HCT116 (cell line): ENCODE measurements at regions not wholly inside any gene's neighbourhood (a gene's known extent, or its start where the extent isn't known, plus 50 kb on each side); places are given as distances from the start of the nearest gene placed in this dataset.

Experiments used
- ATAC-seq: fragments of 200-7000 bp; cut with Tn5 transposase; 2 replicates; pipeline ENCODE4 v1.9.1; 2020; ENCODE audit warnings: mild to moderate bottlenecking, moderate library complexity
- BruUV-seq: library from RNA; stranded (reverse); fragments of 400-500 nt; replicated peaks from 2 replicates; lab custom pipeline; 2021; lab: Mats Ljungman, UMichigan
- CTCF ChIA-PET: fragments of 300-600 bp; sonication (Branson Sonifier 250); formaldehyde crosslinking; loops from one replicate; lab custom pipeline; 2021; ENCODE audit warnings: antibody characterized with exemption; lab: Charles Lee
- POLR2A ChIA-PET: fragments of 300-600, 350-600 bp; sonication (Branson Sonifier 250); formaldehyde crosslinking; loops from one replicate; lab custom pipeline; 2021; ENCODE audit warnings: antibody characterized with exemption; lab: Charles Lee
- RAD21 ChIA-PET, 2 experiments: fragments of 300-600 bp; sonication (Branson Sonifier 250); formaldehyde crosslinking; loops; one replicate each; lab custom pipeline; 2023; ENCODE audit warnings: low total read pairs in 2 of 2; ENCODE audit not compliant: uncharacterized antibody in 2 of 2, unreplicated experiment in 2 of 2, low non-redundant PET in 1 of 2; lab: Charles Lee
- DNase-seq: peaks from one replicate; pipeline ENCODE4 v3.0.0-alpha.2; 2010; ENCODE audit warnings: low read depth, low spot score
- H2AFZ ChIP-seq: fragments of 200-600 bp; shearing (Covaris generic), sonication (generic); 2 replicates; pipeline ENCODE4 v1.6.1; 2017; ENCODE audit warnings: low read depth, mixed run types, mixed read lengths, antibody characterized with exemption, low read length; ENCODE audit not compliant: poor library complexity, severe bottlenecking
- H3K27ac ChIP-seq: 2 replicates; pipeline ENCODE4 v1.5.1; 2012; ENCODE audit warnings: low read depth, low read length
- H3K27me3 ChIP-seq: fragments of 200-600 bp; sonication (generic); 2 replicates; pipeline ENCODE4 v1.6.1; 2016; ENCODE audit warnings: mixed run types, low read length, mixed read lengths; ENCODE audit not compliant: insufficient read depth
- H3K36me3 ChIP-seq, 2 experiments: fragments of 200-500 bp in 1 of 2; fragments of 200-600 bp in 1 of 2; sonication (Bioruptor generic) in 1 of 2; sonication (generic) in 1 of 2; 2 replicates each; pipeline versions ENCODE4 v1.5.1 to v1.6.1; 2014 to 2016; ENCODE audit warnings: low read length in 2 of 2, inconsistent platforms in 1 of 2, mixed read lengths in 1 of 2, mixed run types in 1 of 2; ENCODE audit not compliant: insufficient read depth in 2 of 2, control insufficient read depth in 1 of 2
- H3K4me1 ChIP-seq, 2 experiments: fragments of 200-600 bp in 1 of 2; sonication (generic) in 1 of 2; 2 replicates each; pipeline versions ENCODE4 v1.5.1 to v1.6.1; 2012 to 2017; ENCODE audit warnings: low read length in 2 of 2, inconsistent platforms in 1 of 2, mild to moderate bottlenecking in 1 of 2, mixed read lengths in 1 of 2, mixed run types in 1 of 2, moderate library complexity in 1 of 2; ENCODE audit not compliant: insufficient read depth in 2 of 2, control insufficient read depth in 1 of 2
- H3K4me2 ChIP-seq: fragments of 200-600 bp; sonication (generic); 2 replicates; pipeline ENCODE4 v1.6.1; 2017; ENCODE audit warnings: mixed run types, low read length, mixed read lengths
- H3K4me3 ChIP-seq, 2 experiments: fragments of 200-600 bp in 1 of 2; sonication (generic) in 1 of 2; replicated peaks in 1 of 2; 2 replicates each; pipeline ENCODE4 v1.5.1; 2011 to 2016; ENCODE audit warnings: low read length in 2 of 2, control low read depth in 1 of 2, low read depth in 1 of 2, mild to moderate bottlenecking in 1 of 2, mixed read lengths in 1 of 2, mixed run types in 1 of 2
- H3K79me2 ChIP-seq: fragments of 200-600 bp; sonication (generic); 2 replicates; pipeline ENCODE4 v1.6.1; 2017; ENCODE audit warnings: mild to moderate bottlenecking, mixed run types, low read length, moderate library complexity, mixed read lengths; ENCODE audit not compliant: insufficient read depth
- H3K9ac ChIP-seq: fragments of 200-600 bp; sonication (generic); 2 replicates; pipeline ENCODE4 v1.6.1; 2016; ENCODE audit warnings: low read length, mixed read lengths
- H3K9me2 ChIP-seq: fragments of 200-600 bp; sonication (generic), shearing (Covaris generic); 2 replicates; pipeline ENCODE4 v1.6.1; 2017; ENCODE audit warnings: mixed run types, mild to moderate bottlenecking, moderate library complexity; ENCODE audit not compliant: insufficient read depth
- H3K9me3 ChIP-seq, 2 experiments: fragments of 200-500 bp in 1 of 2; fragments of 200-600 bp in 1 of 2; sonication (Bioruptor generic) in 1 of 2; sonication (generic) in 1 of 2; 2 replicates each; pipeline ENCODE4 v1.6.1; 2014 to 2017; ENCODE audit warnings: low read length in 2 of 2, mixed read lengths in 2 of 2, inconsistent platforms in 1 of 2, low read depth in 1 of 2, mild to moderate bottlenecking in 1 of 2, mixed run types in 1 of 2, moderate library complexity in 1 of 2; ENCODE audit not compliant: control insufficient read depth in 1 of 2, insufficient read depth in 1 of 2
- H4K20me1 ChIP-seq: fragments of 200-600 bp; sonication (generic), shearing (Covaris generic); 2 replicates; pipeline ENCODE4 v1.6.1; 2017; ENCODE audit warnings: mixed run types, mild to moderate bottlenecking, moderate library complexity; ENCODE audit not compliant: insufficient read depth
- CBX3 ChIP-seq: IDR thresholded peaks from 2 replicates; pipeline ENCODE4 v1.6.1; 2012; ENCODE audit warnings: low read depth
- CEBPB ChIP-seq: IDR thresholded peaks from 2 replicates; pipeline ENCODE4 v1.6.1; 2012; ENCODE audit warnings: low read depth
- CTCF ChIP-seq, 3 experiments: fragments of 200-600 bp in 1 of 3; sonication (generic) in 1 of 3; IDR thresholded peaks in 2 of 3; conservative IDR thresholded peaks in 1 of 3; 2 replicates each; pipeline ENCODE4 v1.5.1; 2012 to 2017; ENCODE audit warnings: low read depth in 2 of 3, low read length in 2 of 3, antibody characterized with exemption in 1 of 3, borderline replicate concordance in 1 of 3, control low read depth in 1 of 3, mild to moderate bottlenecking in 1 of 3, mixed read lengths in 1 of 3, mixed run types in 1 of 3, moderate library complexity in 1 of 3; ENCODE audit not compliant: insufficient read depth in 1 of 3
- EGR1 ChIP-seq: IDR thresholded peaks from 2 replicates; pipeline ENCODE4 v1.6.1; 2012; ENCODE audit warnings: low read depth
- ELF1 ChIP-seq: IDR thresholded peaks from 2 replicates; pipeline ENCODE4 v1.6.1; 2012; ENCODE audit warnings: low read depth, borderline replicate concordance
- EZH2 ChIP-seq: fragments of 200-600 bp; sonication (generic); IDR thresholded peaks from 2 replicates; pipeline ENCODE4 v1.6.1; 2017; ENCODE audit warnings: antibody characterized with exemption, mixed run types
- JUND ChIP-seq: IDR thresholded peaks from 2 replicates; pipeline ENCODE4 v1.6.1; 2012
- POLR2AphosphoS5 ChIP-seq: IDR thresholded peaks from 2 replicates; pipeline ENCODE4 v1.6.1; 2011; ENCODE audit warnings: mild to moderate bottlenecking, low read depth, low read length, moderate library complexity
- RAD21 ChIP-seq: IDR thresholded peaks from 2 replicates; pipeline ENCODE4 v1.6.1; 2012; ENCODE audit warnings: low read depth, mild to moderate bottlenecking
- REST ChIP-seq: IDR thresholded peaks from 2 replicates; pipeline ENCODE4 v1.6.1; 2012; ENCODE audit warnings: low read depth
- SIN3A ChIP-seq: IDR thresholded peaks from 2 replicates; pipeline ENCODE4 v1.6.1; 2012; ENCODE audit warnings: low read depth
- SRF ChIP-seq: IDR thresholded peaks from 2 replicates; pipeline ENCODE4 v1.6.1; 2012; ENCODE audit warnings: low read depth
- ZBTB33 ChIP-seq: IDR thresholded peaks from 2 replicates; pipeline ENCODE4 v1.6.1; 2011; ENCODE audit warnings: mild to moderate bottlenecking, low read length, moderate library complexity; ENCODE audit not compliant: insufficient replicate concordance; ENCODE audit errors: extremely low read depth
- ZFX ChIP-seq: fragments of 450-650 bp; IDR thresholded peaks from 2 replicates; pipeline ENCODE4 v1.6.1; 2017
- ZNF274 ChIP-seq: fragments of 200-500 bp; sonication (Bioruptor generic); IDR thresholded peaks from 2 replicates; pipeline ENCODE4 v1.6.1; 2014; ENCODE audit warnings: mild to moderate bottlenecking, low read depth, low read length, inconsistent platforms
- intact Hi-C: fragments of 100-400 bp; cut with micrococcal nuclease; formaldehyde crosslinking; loops from 2 replicates; pipeline ENCODE4 v1.10.0; 2022
- TF ChIP-seq, protein P1 (sequence below): IDR thresholded peaks from 2 replicates; pipeline ENCODE4 v1.6.1; 2012

DNA sequence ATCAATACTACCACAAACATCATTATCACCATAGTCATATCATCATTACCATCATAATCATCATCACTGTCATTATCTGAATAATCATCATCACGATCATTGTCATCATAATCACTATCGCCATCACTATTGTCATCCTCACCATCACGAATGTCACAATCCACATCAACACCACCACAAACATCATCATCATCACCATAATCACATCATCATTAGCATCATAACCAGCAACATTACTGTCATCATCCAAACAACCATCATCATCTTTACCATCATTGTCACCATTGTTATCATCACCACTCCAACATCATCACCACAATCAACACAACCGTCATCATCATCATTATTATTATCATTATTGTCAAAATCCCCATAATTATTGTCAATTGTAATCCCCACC lies 61.2 kb downstream of the MBD3L1 start:
- H3K9me3 ChIP-seq: no peaks in the 10 kb centered on the region
- intact Hi-C loops: no loop called here
- no peak for DNase-seq
- TF ChIP-seq ZFX: no peak
- no peak for TF ChIP-seq CBX3
- TF ChIP-seq SRF: no peak
- TF ChIP-seq EZH2: no peak
- no peak for TF ChIP-seq CEBPB
- TF ChIP-seq ZBTB33: no peak
- no peak for TF ChIP-seq POLR2AphosphoS5
- TF ChIP-seq RAD21: no peak
- no peak for TF ChIP-seq CTCF (IDR thresholded peaks at IDR 0.05 in 2 of 3, conservative IDR thresholded peaks at IDR 0.05 in 1 of 3; ENCODE audit: borderline replicate concordance in 1 of 3, insufficient read depth in 1 of 3, low read depth in 2 of 3, low read length in 2 of 3)
- TF ChIP-seq JUND: no peak
- TF ChIP-seq ZNF274: no peak
- TF ChIP-seq ELF1: no peak
- no peak for TF ChIP-seq EGR1
- TF ChIP-seq REST: no peak
- TF ChIP-seq, protein P1, sequence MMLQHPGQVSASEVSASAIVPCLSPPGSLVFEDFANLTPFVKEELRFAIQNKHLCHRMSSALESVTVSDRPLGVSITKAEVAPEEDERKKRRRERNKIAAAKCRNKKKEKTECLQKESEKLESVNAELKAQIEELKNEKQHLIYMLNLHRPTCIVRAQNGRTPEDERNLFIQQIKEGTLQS: no peak
- no peak for TF ChIP-seq SIN3A
- no peaks in the 10 kb centered on the region for H3K4me1 ChIP-seq
- RAD21 ChIA-PET: no interaction called here
- H3K36me3 ChIP-seq: no peaks in the 10 kb centered on the region
- H3K79me2 ChIP-seq: no peaks in the 10 kb centered on the region
- POLR2A ChIA-PET: no interaction called here
- no peaks in the 10 kb centered on the region for H3K9me2 ChIP-seq
- CTCF ChIA-PET: no interaction called here
- H3K27me3 ChIP-seq: no peaks in the 10 kb centered on the region
- no peak overlapping the region for H3K9ac ChIP-seq
- ATAC-seq: no peak
- no peak overlapping the region for H2AFZ ChIP-seq
- H3K4me3 ChIP-seq: no peak overlapping the region
- no peaks in the 10 kb centered on the region for H4K20me1 ChIP-seq
- H3K27ac ChIP-seq: no peak overlapping the region
- no peak overlapping the region for H3K4me2 ChIP-seq
- no TSS peak for BruUV-seq
